Activated CD4-positive, alpha-beta T cell treated with anti-CD3 and anti-CD28 coated beads, Interleukin-2, amount 50 U/mL, for 1 hour (primary cell): ENCODE measurements at regions not wholly inside any gene's neighbourhood (a gene's known extent, or its start where the extent isn't known, plus 50 kb on each side); places are given as distances from the start of the nearest gene placed in this dataset.
"Not testable (repeated sequence)": the region's sequence is repeated elsewhere in the genome, so short reads cannot be mapped to it uniquely, and the experiment has no call there.

ENCODE experiments used
- DNase-seq: peaks from one replicate; pipeline ENCODE4 v3.0.0-alpha.2; 2020

GRCh38 chr4:188971125-188971524 lies 831.9 kb downstream of the TRIML1 start:
- DNase-seq = no peak

- no peak for DNase-seq
Observed at GRCh38 chr4:188975271-188975670, 836.0 kb downstream of the TRIML1 start.

GRCh38 chr4:188976644-188977115 lies 837.4 kb downstream of the TRIML1 start:
- DNase-seq = no peak

GRCh38 chr4:188977232-188977631 lies 838.0 kb downstream of the TRIML1 start:
- not testable (repeated sequence) for DNase-seq

GRCh38 chr4:188984518-188984917 lies 845.3 kb downstream of the TRIML1 start:
- no peak for DNase-seq

GRCh38 chr4:188986271-188986689 lies 847.0 kb downstream of the TRIML1 start:
- no peak for DNase-seq

- DNase-seq = no peak
Observed at GRCh38 chr4:188987011-188987410, 847.8 kb downstream of the TRIML1 start.

- no peak for DNase-seq
Observed at GRCh38 chr4:188988131-188988530, 848.9 kb downstream of the TRIML1 start.

GRCh38 chr4:188989371-188989770 lies 850.1 kb downstream of the TRIML1 start:
- DNase-seq = no peak

GRCh38 chr4:188992706-188993105 lies 853.5 kb downstream of the TRIML1 start:
- no peak for DNase-seq

- no peak for DNase-seq
Observed at GRCh38 chr4:188993871-188994270, 854.6 kb downstream of the TRIML1 start.

- no peak for DNase-seq
Observed at GRCh38 chr4:189001283-189001970, 862.2 kb downstream of the TRIML1 start.

GRCh38 chr4:189001971-189002450 lies 862.8 kb downstream of the TRIML1 start:
- no peak for DNase-seq

GRCh38 chr4:189002475-189002874 lies 863.2 kb downstream of the TRIML1 start:
- no peak for DNase-seq

GRCh38 chr4:189010452-189011217 lies 871.4 kb downstream of the TRIML1 start:
- DNase-seq = not testable (repeated sequence)

GRCh38 chr4:189021831-189022230 lies 882.6 kb downstream of the TRIML1 start:
- DNase-seq = no peak

- DNase-seq = no peak
Observed at GRCh38 chr4:189022440-189023035, 883.3 kb downstream of the TRIML1 start.

- no peak for DNase-seq
Observed at GRCh38 chr4:189029976-189030504, 890.8 kb downstream of the TRIML1 start.

GRCh38 chr4:189032606-189033338 lies 893.5 kb downstream of the TRIML1 start:
- no peak for DNase-seq

GRCh38 chr4:189033801-189034347 lies 894.6 kb downstream of the TRIML1 start:
- no peak for DNase-seq

- DNase-seq = no peak
Observed at GRCh38 chr4:189035091-189035490, 895.9 kb downstream of the TRIML1 start.

- DNase-seq = no peak
Observed at GRCh38 chr4:189035654-189036053, 896.4 kb downstream of the TRIML1 start.
